ENCODE measurements at regions not wholly inside any gene's neighbourhood (a gene's known extent, or its start where the extent isn't known, plus 50 kb on each side); places are given as distances from the start of the nearest gene placed in this dataset.
A peak's percentile ranks its signal among the peaks of the same experiment; 100 is the strongest.
"Not testable (repeated sequence)": the region's sequence is repeated elsewhere in the genome, so short reads cannot be mapped to it uniquely, and the experiment has no call there.

- no peak for DNase-seq (ENCODE audit: low read depth)
Measured at GRCh38 chr7:47190462-47190861, 391.4 kb downstream of the TNS3 start.

- no peak for DNase-seq (ENCODE audit: low read depth)
Measured at GRCh38 chr7:47188653-47189315, 393.1 kb downstream of the TNS3 start.

GRCh38 chr7:47188136-47188535 is 393.8 kb downstream of the TNS3 start:
- DNase-seq (ENCODE audit: low read depth): peak; percentile 78

- DNase-seq (ENCODE audit: low read depth): no peak
Measured at GRCh38 chr7:47186316-47186715, 395.6 kb downstream of the TNS3 start.

GRCh38 chr7:47185839-47186238 is 396.1 kb downstream of the TNS3 start:
- DNase-seq (ENCODE audit: low read depth): no peak

- no peak for DNase-seq (ENCODE audit: low read depth)
Measured at GRCh38 chr7:47185170-47185569, 396.7 kb downstream of the TNS3 start.

GRCh38 chr7:47183862-47184590 is 397.9 kb downstream of the TNS3 start:
- no peak for DNase-seq (ENCODE audit: low read depth)

- no peak for DNase-seq (ENCODE audit: low read depth)
Measured at GRCh38 chr7:47181746-47182361, 400.1 kb downstream of the TNS3 start.

- no peak for DNase-seq (ENCODE audit: low read depth)
Measured at GRCh38 chr7:47180516-47180826, 401.4 kb downstream of the TNS3 start.

- peak; percentile 67 for DNase-seq (ENCODE audit: low read depth)
Measured at GRCh38 chr7:47179812-47180515, 401.9 kb downstream of the TNS3 start.

GRCh38 chr7:47172602-47173539 is 409.0 kb downstream of the TNS3 start:
- DNase-seq (ENCODE audit: low read depth): not testable (repeated sequence)

- DNase-seq (ENCODE audit: low read depth): no peak
Measured at GRCh38 chr7:47170516-47170915, 411.4 kb downstream of the TNS3 start.

GRCh38 chr7:47154791-47155190 is 427.1 kb downstream of the TNS3 start:
- DNase-seq (ENCODE audit: low read depth): no peak

- DNase-seq (ENCODE audit: low read depth): no peak
Measured at GRCh38 chr7:47153576-47153975, 428.3 kb downstream of the TNS3 start.

- DNase-seq (ENCODE audit: low read depth): peak; percentile 54
Measured at GRCh38 chr7:47153058-47153457, 428.9 kb downstream of the TNS3 start.

- no peak for DNase-seq (ENCODE audit: low read depth)
Measured at GRCh38 chr7:47152307-47152706, 429.6 kb downstream of the TNS3 start.

- DNase-seq (ENCODE audit: low read depth): no peak
Measured at GRCh38 chr7:47150497-47151260, 431.2 kb downstream of the TNS3 start.

GRCh38 chr7:47149971-47150370 is 431.9 kb downstream of the TNS3 start:
- no peak for DNase-seq (ENCODE audit: low read depth)

GRCh38 chr7:47149208-47149839 is 432.6 kb downstream of the TNS3 start:
- no peak for DNase-seq (ENCODE audit: low read depth)

GRCh38 chr7:47148536-47149207 is 433.2 kb downstream of the TNS3 start:
- DNase-seq (ENCODE audit: low read depth): no peak

Data from forelimb muscle (tissue), 1 donor.